ENCODE measurements at regions not wholly inside any gene's neighbourhood (a gene's known extent, or its start where the extent isn't known, plus 50 kb on each side); places are given as distances from the start of the nearest gene placed in this dataset.

DNA sequence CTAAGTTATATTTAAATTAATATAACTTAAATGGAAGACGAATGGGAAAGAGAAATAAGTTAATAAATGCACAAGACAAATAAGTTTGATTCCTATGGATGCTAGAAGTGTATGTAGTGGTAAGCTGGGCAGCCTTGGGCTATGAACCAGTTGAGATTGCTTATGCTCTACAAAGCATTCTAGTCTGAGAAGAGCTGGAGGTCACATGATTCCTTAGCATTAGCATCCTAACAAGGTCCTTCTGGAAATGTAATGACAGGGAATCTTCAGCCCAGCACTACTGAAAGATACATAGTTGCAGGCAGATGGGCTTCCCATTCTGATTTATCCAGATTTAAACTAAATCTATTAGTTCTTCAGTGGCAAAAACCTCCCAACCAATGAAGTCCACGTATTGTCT, 102.3 kb upstream of the ESRRG start:
- TF ChIP-seq CTCF (IDR thresholded peaks at IDR 0.05) (no peak), POLR2A (IDR thresholded peaks at IDR 0.05) (no peak)
- WGBS, 2 donors = 75 to 87% methylated on average over 2 of the region's 2 CpGs
- intact Hi-C loops (cut with DNase I; ENCODE audit: low total_unique reads) = no loop called here
- no peak for DNase-seq (ENCODE audit: low spot score in 2 of 2)
- no peak overlapping the region for H3K4me3 ChIP-seq (ENCODE audit: low read depth, poor library complexity, severe bottlenecking)

DNA sequence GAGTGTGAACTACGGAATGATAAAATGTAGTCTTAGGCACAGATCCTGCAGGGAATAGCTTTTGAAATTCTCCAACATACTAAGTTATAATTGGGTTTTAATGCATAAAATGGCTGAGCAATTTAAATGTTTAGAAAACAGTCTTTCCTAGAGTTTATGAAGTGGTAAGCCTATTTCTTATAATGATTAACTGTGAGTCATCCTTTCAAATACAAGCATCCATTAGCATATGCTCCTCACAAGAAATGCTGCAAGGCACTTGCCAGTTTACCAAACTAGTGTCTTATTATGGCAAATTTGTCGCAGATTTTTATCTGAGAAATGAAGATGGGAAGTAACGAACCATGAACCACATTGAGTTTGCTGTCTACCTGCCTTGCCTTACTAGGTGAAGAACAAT, 101.3 kb upstream of the ESRRG start:
- no peak overlapping the region for H3K4me3 ChIP-seq (ENCODE audit: low read depth, poor library complexity, severe bottlenecking)
- no peak for TF ChIP-seq CTCF (IDR thresholded peaks at IDR 0.05)
- TF ChIP-seq POLR2A (IDR thresholded peaks at IDR 0.05) = no peak
- 84 to 89% methylated on average over 3 of the region's 3 CpGs for WGBS, 2 donors
- no peak for DNase-seq (ENCODE audit: low spot score in 2 of 2)
- intact Hi-C loops (cut with DNase I; ENCODE audit: low total_unique reads) = no loop called here

DNA sequence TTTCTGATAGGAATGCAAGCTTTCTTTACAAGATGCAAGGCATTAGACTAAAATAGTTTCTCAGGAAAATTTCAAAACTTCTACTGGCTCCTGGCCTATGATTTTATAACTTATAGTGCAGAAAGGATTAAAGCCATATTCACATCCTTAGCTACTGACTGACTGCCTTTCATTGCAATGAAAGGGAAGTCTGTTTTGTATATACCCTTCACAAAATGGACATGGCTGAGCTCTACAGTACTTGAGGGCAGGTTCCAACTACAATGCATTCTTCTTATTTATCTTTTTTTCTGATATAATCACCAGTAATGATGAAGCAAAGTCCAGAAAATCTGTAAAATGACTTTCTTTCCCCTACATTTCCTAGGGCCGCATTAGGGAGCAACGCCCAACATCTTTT, 100.5 kb upstream of the ESRRG start:
- WGBS, 2 donors = 90 to 93% methylated on average over 2 of the region's 2 CpGs
- H3K4me3 ChIP-seq (ENCODE audit: low read depth, poor library complexity, severe bottlenecking) = no peak overlapping the region

DNA sequence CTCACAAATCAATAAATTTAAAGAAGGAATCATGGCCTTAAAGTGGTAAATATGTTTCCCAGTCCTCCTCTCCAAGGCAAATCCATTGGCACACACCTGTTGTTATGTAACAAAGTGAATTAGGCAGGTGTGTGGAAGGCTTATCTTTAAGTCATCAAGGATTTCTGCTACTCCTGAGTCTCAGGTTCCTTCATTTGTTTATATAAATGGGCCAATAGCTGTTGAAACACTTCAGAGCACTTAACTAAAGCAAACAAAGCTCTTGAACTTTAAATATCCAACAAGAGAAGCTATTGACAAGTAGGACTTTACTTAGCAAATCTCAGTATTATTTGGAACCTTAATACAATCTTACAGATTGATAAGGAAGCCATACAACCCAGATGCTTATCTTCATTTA, 99.3 kb upstream of the ESRRG start:
- H3K4me3 ChIP-seq (ENCODE audit: low read depth, poor library complexity, severe bottlenecking) = no peak overlapping the region
- no peak for DNase-seq (ENCODE audit: low spot score in 2 of 2)
- TF ChIP-seq POLR2A (IDR thresholded peaks at IDR 0.05) (no peak), CTCF (IDR thresholded peaks at IDR 0.05) (no peak)
- intact Hi-C loops (cut with DNase I; ENCODE audit: low total_unique reads) = no loop called here

More for the DNA sequence above, 100.5 kb upstream of the ESRRG start:
- no peak for DNase-seq (ENCODE audit: low spot score in 2 of 2)
- intact Hi-C loops (cut with DNase I; ENCODE audit: low total_unique reads) = no loop called here
- TF ChIP-seq POLR2A (IDR thresholded peaks at IDR 0.05) = no peak
- no peak for TF ChIP-seq CTCF (IDR thresholded peaks at IDR 0.05)

- TF ChIP-seq CTCF (IDR thresholded peaks at IDR 0.05) (no peak), POLR2A (IDR thresholded peaks at IDR 0.05) (no peak)
- H3K4me3 ChIP-seq (ENCODE audit: low read depth, poor library complexity, severe bottlenecking) = no peak overlapping the region
- intact Hi-C loops (cut with DNase I; ENCODE audit: low total_unique reads) = no loop called here
- DNase-seq (ENCODE audit: low spot score in 2 of 2) = no peak
- WGBS, 2 donors = 30 to 40% methylated on average over 3 of the region's 3 CpGs
Measured at GRCh38 chr1:216820345-216820744, 97.1 kb upstream of the ESRRG start.

- no peak overlapping the region for H3K4me3 ChIP-seq (ENCODE audit: low read depth, poor library complexity, severe bottlenecking)
- intact Hi-C loops (cut with DNase I; ENCODE audit: low total_unique reads) = no loop called here
- TF ChIP-seq CTCF (IDR thresholded peaks at IDR 0.05) = no peak
- no peak for TF ChIP-seq POLR2A (IDR thresholded peaks at IDR 0.05)
- no peak for DNase-seq (ENCODE audit: low spot score in 2 of 2)
- 76 to 86% methylated on average over 1 of the region's 1 CpG for WGBS, 2 donors
Measured at GRCh38 chr1:216818284-216818683, 95.1 kb upstream of the ESRRG start.
